Neural progenitor cell (in vitro differentiated cells): ENCODE measurements at regions not wholly inside any gene's neighbourhood (a gene's known extent, or its start where the extent isn't known, plus 50 kb on each side); places are given as distances from the start of the nearest gene placed in this dataset.

Experiments
- DNase-seq: peaks from one replicate; pipeline ENCODE4 v3.0.0-alpha.2; 2016; ENCODE audit warnings: low spot score
- H2AFZ ChIP-seq: fragments of 200-600 bp; sonication (generic); replicated peaks from 2 replicates; pipeline ENCODE4 v1.6.1; 2016; ENCODE audit warnings: antibody characterized with exemption
- H3F3A ChIP-seq: fragments of 200-600 bp; sonication (generic); 2 replicates; pipeline ENCODE4 v1.6.1; 2016; ENCODE audit warnings: antibody characterized with exemption, low read depth
- H3K27ac ChIP-seq: fragments of 200-600 bp; sonication (generic); 2 replicates; pipeline ENCODE4 v1.5.1; 2016; ENCODE audit warnings: mild to moderate bottlenecking
- H3K27me3 ChIP-seq: fragments of 200-600 bp; sonication (generic); 2 replicates; pipeline ENCODE4 v1.6.1; 2016; ENCODE audit warnings: mild to moderate bottlenecking, moderate library complexity
- H3K36me3 ChIP-seq: fragments of 200-600 bp; sonication (generic); 2 replicates; pipeline ENCODE4 v1.5.1; 2016
- H3K4me1 ChIP-seq: fragments of 200-600 bp; sonication (generic); 2 replicates; pipeline ENCODE4 v1.6.1; 2016; ENCODE audit warnings: mixed run types
- H3K4me2 ChIP-seq: fragments of 200-600 bp; sonication (generic); 2 replicates; pipeline ENCODE4 v1.6.1; 2016
- H3K4me3 ChIP-seq: fragments of 200-600 bp; sonication (generic); 2 replicates; pipeline ENCODE4 v1.5.1; 2016
- H3K79me2 ChIP-seq: fragments of 200-600 bp; sonication (generic); 2 replicates; pipeline ENCODE4 v1.6.1; 2016; ENCODE audit warnings: low read depth
- H3K9ac ChIP-seq: fragments of 200-600 bp; sonication (generic); 2 replicates; pipeline ENCODE4 v1.6.1; 2016
- H3K9me3 ChIP-seq: fragments of 200-600 bp; sonication (generic); 2 replicates; pipeline ENCODE4 v1.5.1; 2016; ENCODE audit warnings: low read depth
- H4K20me1 ChIP-seq: fragments of 200-600 bp; sonication (generic); 2 replicates; pipeline ENCODE4 v1.6.1; 2016; ENCODE audit warnings: low read depth
- H3K27ac Mint-ChIP-seq: 3 replicates; pipeline ENCODE4 v1.8.0; 2021; ENCODE audit warnings: mixed read lengths
- H3K27me3 Mint-ChIP-seq: 2 replicates; pipeline ENCODE4 v1.8.0; 2022; ENCODE audit warnings: low read depth, mild to moderate bottlenecking, inconsistent platforms, moderate library complexity, mixed read lengths; ENCODE audit not compliant: insufficient read depth
- H3K36me3 Mint-ChIP-seq: 3 replicates; pipeline ENCODE4 v1.8.0; 2021; ENCODE audit warnings: mixed read lengths
- H3K4me1 Mint-ChIP-seq: 3 replicates; pipeline ENCODE4 v1.8.0; 2021; ENCODE audit warnings: mixed read lengths
- H3K4me3 Mint-ChIP-seq: 3 replicates; pipeline ENCODE4 v1.8.0; 2021; ENCODE audit warnings: mild to moderate bottlenecking, moderate library complexity, mixed read lengths
- H3K9me3 Mint-ChIP-seq: 3 replicates; pipeline ENCODE4 v1.8.0; 2020; ENCODE audit warnings: mixed read lengths
- EZH2 ChIP-seq: fragments of 200-600 bp; sonication (generic); IDR thresholded peaks from 2 replicates; pipeline ENCODE4 v1.6.1; 2017; ENCODE audit warnings: antibody characterized with exemption, mild to moderate bottlenecking, moderate library complexity
- EZH2phosphoT487 ChIP-seq: fragments of 200-600 bp; sonication (generic); IDR thresholded peaks from 2 replicates; pipeline ENCODE4 v1.6.1; 2017; ENCODE audit warnings: antibody characterized with exemption
- TF ChIP-seq, protein P1 (sequence below): fragments of 200-600 bp; sonication (generic); IDR thresholded peaks from 2 replicates; pipeline ENCODE4 v1.5.1; 2017; ENCODE audit warnings: antibody characterized with exemption, mild to moderate bottlenecking

DNA sequence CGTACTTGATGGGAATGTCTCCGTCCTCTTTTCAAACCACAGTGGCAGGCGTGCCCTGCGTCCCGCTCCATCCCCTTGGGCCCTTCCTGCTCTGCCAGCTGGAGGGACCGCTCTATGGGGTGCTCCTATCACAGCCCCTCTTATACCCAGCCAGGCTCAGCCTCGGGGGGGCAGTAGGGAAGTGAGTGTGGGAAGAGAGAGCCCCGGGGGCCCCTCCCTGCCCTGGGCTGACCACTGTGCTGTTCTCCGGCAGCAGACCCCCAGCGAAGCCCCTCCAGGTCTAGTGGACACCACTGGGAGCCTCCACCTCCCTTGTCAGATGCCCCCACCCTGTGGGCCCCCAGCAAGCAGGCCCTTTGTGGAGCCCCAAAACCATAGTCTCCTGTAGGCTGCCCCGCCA lies 572.5 kb downstream of the BRD1 start:
- H3K27ac Mint-ChIP-seq, result no peak overlapping the region
- no peaks in the 10 kb centered on the region for H3K79me2 ChIP-seq

DNA sequence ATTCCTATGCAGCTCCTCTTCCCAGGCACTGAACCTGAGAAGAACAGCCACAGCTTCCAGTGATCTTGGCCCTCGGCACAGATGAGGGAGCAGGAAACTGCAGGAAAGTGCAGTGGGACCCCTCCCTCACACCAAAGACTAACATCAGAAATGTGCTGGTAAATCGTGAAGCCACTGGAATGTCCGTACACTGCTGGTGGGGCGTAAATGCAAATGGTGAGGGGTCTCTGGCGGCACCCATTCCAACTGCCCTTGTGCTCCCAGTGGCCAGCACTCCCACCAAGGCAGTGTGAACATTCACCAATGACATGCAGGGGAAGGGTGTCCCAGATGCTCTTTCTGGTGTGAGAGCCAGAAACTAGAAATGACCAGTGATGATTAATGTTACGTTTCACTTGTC lies 574.0 kb downstream of the BRD1 start:
- H3K36me3 Mint-ChIP-seq, result no peaks in the 10 kb centered on the region
- H3K4me1 Mint-ChIP-seq, result peaks cover 4% of the 10 kb centered on the region
- H3K27me3 Mint-ChIP-seq, result peaks cover 4% of the 10 kb centered on the region
- H3K27ac ChIP-seq, result no peak overlapping the region
- H3K36me3 ChIP-seq, result no peaks in the 10 kb centered on the region
- H3K27me3 ChIP-seq, result no peaks in the 10 kb centered on the region
- H3K4me3 Mint-ChIP-seq, result no peak overlapping the region
- H3F3A ChIP-seq, result no peaks in the 10 kb centered on the region
- H3K4me2 ChIP-seq, result no peak overlapping the region
- H3K4me3 ChIP-seq, result no peak overlapping the region
- no peaks in the 10 kb centered on the region for H3K79me2 ChIP-seq
- H3K9me3 ChIP-seq, result no peaks in the 10 kb centered on the region
- no peaks in the 10 kb centered on the region for H3K9me3 Mint-ChIP-seq
- H3K27ac Mint-ChIP-seq, result no peak overlapping the region
- no peak for DNase-seq
- no peaks in the 10 kb centered on the region for H4K20me1 ChIP-seq
- no peaks in the 10 kb centered on the region for H3K4me1 ChIP-seq
- no peak overlapping the region for H3K9ac ChIP-seq
- TF ChIP-seq EZH2, result no peak
- TF ChIP-seq, protein P1, sequence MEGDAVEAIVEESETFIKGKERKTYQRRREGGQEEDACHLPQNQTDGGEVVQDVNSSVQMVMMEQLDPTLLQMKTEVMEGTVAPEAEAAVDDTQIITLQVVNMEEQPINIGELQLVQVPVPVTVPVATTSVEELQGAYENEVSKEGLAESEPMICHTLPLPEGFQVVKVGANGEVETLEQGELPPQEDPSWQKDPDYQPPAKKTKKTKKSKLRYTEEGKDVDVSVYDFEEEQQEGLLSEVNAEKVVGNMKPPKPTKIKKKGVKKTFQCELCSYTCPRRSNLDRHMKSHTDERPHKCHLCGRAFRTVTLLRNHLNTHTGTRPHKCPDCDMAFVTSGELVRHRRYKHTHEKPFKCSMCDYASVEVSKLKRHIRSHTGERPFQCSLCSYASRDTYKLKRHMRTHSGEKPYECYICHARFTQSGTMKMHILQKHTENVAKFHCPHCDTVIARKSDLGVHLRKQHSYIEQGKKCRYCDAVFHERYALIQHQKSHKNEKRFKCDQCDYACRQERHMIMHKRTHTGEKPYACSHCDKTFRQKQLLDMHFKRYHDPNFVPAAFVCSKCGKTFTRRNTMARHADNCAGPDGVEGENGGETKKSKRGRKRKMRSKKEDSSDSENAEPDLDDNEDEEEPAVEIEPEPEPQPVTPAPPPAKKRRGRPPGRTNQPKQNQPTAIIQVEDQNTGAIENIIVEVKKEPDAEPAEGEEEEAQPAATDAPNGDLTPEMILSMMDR, result no peak
- TF ChIP-seq EZH2phosphoT487, result no peak
- no peak overlapping the region for H2AFZ ChIP-seq

More for the DNA sequence above, 572.5 kb downstream of the BRD1 start:
- no peak overlapping the region for H3K9ac ChIP-seq
- DNase-seq, result no peak
- no peak overlapping the region for H2AFZ ChIP-seq
- H3K4me2 ChIP-seq, result no peak overlapping the region
- no peak overlapping the region for H3K27ac ChIP-seq
- no peaks in the 10 kb centered on the region for H3K27me3 ChIP-seq
- no peak for TF ChIP-seq EZH2phosphoT487
- no peak for TF ChIP-seq EZH2
- TF ChIP-seq, protein P1, result no peak
- H3K9me3 ChIP-seq, result no peaks in the 10 kb centered on the region
- H3K4me3 ChIP-seq, result no peak overlapping the region
- Mint-ChIP-seq H3K4me1 (peaks cover 4% of the 10 kb centered on the region), H3K4me3 (no peak overlapping the region), H3K36me3 (no peaks in the 10 kb centered on the region), H3K9me3 (no peaks in the 10 kb centered on the region), H3K27me3 (peaks cover 4% of the 10 kb centered on the region)
- peaks cover 11% of the 10 kb centered on the region for H3K4me1 ChIP-seq
- H3F3A ChIP-seq, result peaks cover 6% of the 10 kb centered on the region
- no peaks in the 10 kb centered on the region for H3K36me3 ChIP-seq
- no peaks in the 10 kb centered on the region for H4K20me1 ChIP-seq

DNA sequence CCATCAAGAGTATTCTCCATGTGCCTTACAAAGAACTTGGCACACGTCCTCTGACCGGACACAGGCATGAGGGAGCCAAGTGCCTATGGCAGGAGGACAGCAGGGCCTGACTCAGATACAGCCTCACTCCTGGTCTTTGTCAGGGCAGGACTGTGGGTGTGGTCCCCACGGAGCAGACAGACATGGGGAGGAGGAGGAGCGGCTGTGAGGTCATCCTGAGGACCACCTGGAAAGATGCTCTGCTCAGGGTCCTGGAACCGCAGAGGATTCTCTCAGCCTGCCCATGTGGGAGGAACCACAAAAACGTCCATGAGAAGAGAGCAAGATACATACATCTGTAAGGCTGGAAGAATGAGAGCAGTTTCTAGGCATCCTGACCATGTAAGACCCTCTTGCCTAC lies 576.3 kb downstream of the BRD1 start:
- Mint-ChIP-seq H3K27ac (no peak overlapping the region), H3K27me3 (peaks cover 4% of the 10 kb centered on the region), H3K9me3 (no peaks in the 10 kb centered on the region), H3K36me3 (no peaks in the 10 kb centered on the region), H3K4me1 (peaks cover 4% of the 10 kb centered on the region), H3K4me3 (no peak overlapping the region)
- no peak for TF ChIP-seq EZH2
- no peak for TF ChIP-seq EZH2phosphoT487
- TF ChIP-seq, protein P1, result no peak
- Histone ChIP-seq H2AFZ (no peak overlapping the region), H3K27ac (no peak overlapping the region), H3K9me3 (no peaks in the 10 kb centered on the region), H4K20me1 (no peaks in the 10 kb centered on the region), H3K27me3 (no peaks in the 10 kb centered on the region), H3K36me3 (no peaks in the 10 kb centered on the region), H3K4me3 (no peak overlapping the region), H3K9ac (no peak overlapping the region), H3K4me2 (no peak overlapping the region), H3F3A (no peaks in the 10 kb centered on the region), H3K79me2 (no peaks in the 10 kb centered on the region), H3K4me1 (no peaks in the 10 kb centered on the region)
- no peak for DNase-seq
